Mammary epithelial cell (primary cell): ENCODE measurements at regions not wholly inside any gene's neighbourhood (a gene's known extent, or its start where the extent isn't known, plus 50 kb on each side); places are given as distances from the start of the nearest gene placed in this dataset.

ENCODE experiments used
- CTCF ChIP-seq, 2 donors: IDR thresholded peaks in 1 of 2; conservative IDR thresholded peaks in 1 of 2; 2 replicates each; pipeline ENCODE4 v1.5.1; 2011 to 2012; ENCODE audit warnings: inconsistent platforms in 2 of 2, low read length in 2 of 2, mild to moderate bottlenecking in 2 of 2, control low read depth in 1 of 2, low read depth in 1 of 2; ENCODE audit not compliant: insufficient read depth in 1 of 2; ENCODE audit errors: extremely low read depth in 1 of 2
- EZH2 ChIP-seq: IDR thresholded peaks from 2 replicates; pipeline ENCODE4 v1.6.1; 2012; ENCODE audit warnings: low read length, inconsistent platforms, borderline replicate concordance

- TF ChIP-seq CTCF (conservative IDR thresholded peaks at IDR 0.05 in 1 of 2, IDR thresholded peaks at IDR 0.05 in 1 of 2; ENCODE audit: extremely low read depth in 1 of 2, insufficient read depth in 1 of 2, low read depth in 1 of 2, low read length in 2 of 2) (no peak), EZH2 (no peak)
Observed at GRCh38 chr1:187067160-187067559, 238.4 kb downstream of the PLA2G4A start.
